Prostate gland (tissue), 2 donors: ENCODE measurements at regions not wholly inside any gene's neighbourhood (a gene's known extent, or its start where the extent isn't known, plus 50 kb on each side); places are given as distances from the start of the nearest gene placed in this dataset.

ENCODE experiments used
- CTCF ChIP-seq, 4 experiments: fragments of 200-600 bp in 2 of 4; fragments of 450-650 bp in 2 of 4; sonication (generic) in 2 of 4; IDR thresholded peaks; 1 replicate in 3 of 4; 2 replicates in 1 of 4; pipeline ENCODE4 v1.5.1; 2016 to 2019; ENCODE audit warnings: antibody characterized with exemption in 4 of 4, mild to moderate bottlenecking in 2 of 4, moderate library complexity in 2 of 4
- POLR2A ChIP-seq: fragments of 450-650 bp; IDR thresholded peaks from one replicate; pipeline ENCODE4 v1.6.1; 2016; ENCODE audit warnings: antibody characterized with exemption, mild to moderate bottlenecking

- TF ChIP-seq POLR2A (no peak), CTCF (IDR thresholded peaks at IDR 0.05) (no peak)
These were observed 208.6 kb upstream of the STEAP4 start for GRCh38 chr7:88515301-88515700.
